ENCODE measurements at regions not wholly inside any gene's neighbourhood (a gene's known extent, or its start where the extent isn't known, plus 50 kb on each side); places are given as distances from the start of the nearest gene placed in this dataset.
A peak's percentile ranks its signal among the peaks of the same experiment; 100 is the strongest.
"Not testable (repeated sequence)": the region's sequence is repeated elsewhere in the genome, so short reads cannot be mapped to it uniquely, and the experiment has no call there.

DNA sequence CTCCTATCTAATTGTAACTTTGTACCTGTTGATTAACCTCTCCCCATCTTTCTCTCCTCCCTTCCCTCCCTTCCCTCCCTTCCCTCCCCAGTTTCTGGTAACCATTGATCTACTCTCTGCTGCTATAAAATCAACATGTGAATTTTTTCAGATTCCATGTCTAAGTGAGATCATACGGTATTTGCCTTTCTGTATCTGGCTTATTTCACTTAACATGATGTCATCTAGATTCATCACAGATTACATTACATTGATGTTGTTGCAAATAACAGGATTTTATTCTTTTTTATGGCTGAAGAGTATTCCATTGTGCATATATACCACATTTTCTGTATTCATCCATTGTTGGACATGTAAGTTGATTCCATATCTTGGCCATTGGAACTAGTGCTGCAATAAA lies 68.0 kb upstream of the FBXO33 start:
- no peaks in the 10 kb centered on the region for H3K79me1 ChIP-seq (ENCODE audit: low read length)
- H3K36me3 ChIP-seq (ENCODE audit: control insufficient read depth in 1 of 2, insufficient read depth in 2 of 2, low read length in 2 of 2) = peaks cover 0 to 3% of the 10 kb centered on the region in 2 experiments
- H3K18ac ChIP-seq (ENCODE audit: low read length) = no peak overlapping the region
- no peak overlapping the region for H3K9ac ChIP-seq (ENCODE audit: low read length)
- no peak overlapping the region for H2BK120ac ChIP-seq (ENCODE audit: insufficient read depth, low read length, poor library complexity)
- H3K4me1 ChIP-seq (ENCODE audit: control insufficient read depth in 1 of 2, insufficient read depth in 2 of 2, low read length in 2 of 2) = no peaks in the 10 kb centered on the region
- H3K4me3 ChIP-seq (ENCODE audit: low read depth, low read length) = no peak overlapping the region
- H3K4me2 ChIP-seq (ENCODE audit: low read length) = no peak overlapping the region
- H3K79me2 ChIP-seq (ENCODE audit: control insufficient read depth, insufficient read depth, low read length, poor library complexity) = no peaks in the 10 kb centered on the region
- no peak overlapping the region for H4K91ac ChIP-seq (ENCODE audit: low read depth, low read length)
- no peak overlapping the region for H2AK5ac ChIP-seq (ENCODE audit: low read length)
- no peaks in the 10 kb centered on the region for H3K27me3 ChIP-seq (ENCODE audit: insufficient read depth, low read length)
- peaks cover 8% of the 10 kb centered on the region for H3K9me3 ChIP-seq (ENCODE audit: insufficient read depth, low read depth, low read length)
- no peak for DNase-seq
- no peak overlapping the region for H4K12ac ChIP-seq (ENCODE audit: low read depth, low read length)
- H3K23ac ChIP-seq (ENCODE audit: low read length) = no peak overlapping the region
- no peak overlapping the region for H2AFZ ChIP-seq (ENCODE audit: insufficient read depth, low read length, poor library complexity)
- H2BK5ac ChIP-seq (ENCODE audit: low read depth, low read length, poor library complexity) = no peak overlapping the region
- no peak overlapping the region for H2BK12ac ChIP-seq (ENCODE audit: low read length)
- no peak overlapping the region for H3K14ac ChIP-seq (ENCODE audit: low read length)
- H3K4ac ChIP-seq (ENCODE audit: low read depth, low read length) = no peak overlapping the region
- WGBS (ENCODE audit: extremely low coverage, insufficient coverage, insufficient read length) = no CpG with 5 or more reads among the region's 1 CpG
- no peak overlapping the region for H4K8ac ChIP-seq (ENCODE audit: low read depth, low read length)
- H3K27ac ChIP-seq (ENCODE audit: low read depth, low read length) = no peak overlapping the region

DNA sequence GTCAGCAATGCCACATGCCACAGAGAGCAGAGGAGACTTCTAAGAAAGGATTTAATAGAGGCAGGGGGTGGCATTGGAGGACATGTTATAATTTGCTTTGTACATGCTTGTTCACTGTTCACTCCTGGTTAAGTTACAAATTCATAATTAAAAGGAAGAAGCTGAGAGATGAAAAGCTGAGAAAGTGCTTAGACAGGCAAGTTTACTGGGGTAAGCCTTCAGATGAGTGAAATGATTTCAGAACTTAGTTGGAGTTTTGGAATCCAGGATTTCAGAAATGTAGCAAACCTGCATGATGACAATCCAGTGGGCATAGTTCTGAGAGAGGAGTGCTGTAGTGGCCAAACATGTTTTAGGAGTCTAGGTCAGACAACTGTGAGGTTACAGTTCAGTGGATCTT lies 67.3 kb upstream of the FBXO33 start:
- Histone ChIP-seq H3K9me3 (ENCODE audit: insufficient read depth, low read depth, low read length) (peaks cover 8% of the 10 kb centered on the region), H4K91ac (ENCODE audit: low read depth, low read length) (no peak overlapping the region), H3K4me1 (ENCODE audit: control insufficient read depth in 1 of 2, insufficient read depth in 2 of 2, low read length in 2 of 2) (no peaks in the 10 kb centered on the region), H3K79me2 (ENCODE audit: control insufficient read depth, insufficient read depth, low read length, poor library complexity) (no peaks in the 10 kb centered on the region), H3K4ac (ENCODE audit: low read depth, low read length) (no peak overlapping the region), H3K27ac (ENCODE audit: low read depth, low read length) (no peak overlapping the region), H3K14ac (ENCODE audit: low read length) (no peak overlapping the region), H2AFZ (ENCODE audit: insufficient read depth, low read length, poor library complexity) (no peak overlapping the region), H3K23ac (ENCODE audit: low read length) (no peak overlapping the region), H3K4me3 (ENCODE audit: low read depth, low read length) (no peak overlapping the region), H3K18ac (ENCODE audit: low read length) (no peak overlapping the region), H2AK5ac (ENCODE audit: low read length) (no peak overlapping the region), H3K79me1 (ENCODE audit: low read length) (no peaks in the 10 kb centered on the region), H4K8ac (ENCODE audit: low read depth, low read length) (no peak overlapping the region), H3K27me3 (ENCODE audit: insufficient read depth, low read length) (no peaks in the 10 kb centered on the region), H4K12ac (ENCODE audit: low read depth, low read length) (no peak overlapping the region), H2BK12ac (ENCODE audit: low read length) (no peak overlapping the region), H2BK5ac (ENCODE audit: low read depth, low read length, poor library complexity) (no peak overlapping the region), H3K4me2 (ENCODE audit: low read length) (no peak overlapping the region), H2BK120ac (ENCODE audit: insufficient read depth, low read length, poor library complexity) (no peak overlapping the region), H3K9ac (ENCODE audit: low read length) (no peak overlapping the region), H3K36me3 (ENCODE audit: control insufficient read depth in 1 of 2, insufficient read depth in 2 of 2, low read length in 2 of 2) (peaks cover 0 to 3% of the 10 kb centered on the region in 2 experiments)
- DNase-seq = peak; percentile 38 to 68

DNA sequence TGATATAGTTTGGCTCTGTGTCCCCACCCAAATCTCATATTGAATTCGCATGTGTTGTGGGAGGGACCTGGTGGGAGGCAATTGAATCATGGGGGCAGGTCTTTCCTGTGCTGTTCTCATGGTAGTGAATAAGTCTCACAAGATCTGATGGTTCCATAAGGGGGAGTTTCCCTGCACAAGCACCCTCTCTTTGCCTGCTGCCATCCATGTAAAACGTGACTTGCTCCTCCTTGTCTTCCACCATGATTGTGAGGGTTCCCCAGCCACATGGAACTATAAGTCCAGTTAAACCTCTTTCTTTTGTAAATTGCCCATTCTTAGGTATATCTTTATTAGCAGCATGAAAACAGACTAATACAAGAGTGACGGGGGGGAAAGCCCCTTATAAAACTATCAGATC lies 65.4 kb upstream of the FBXO33 start:
- not testable (repeated sequence) for H3K4ac ChIP-seq (ENCODE audit: low read depth, low read length); H2AFZ ChIP-seq (ENCODE audit: insufficient read depth, low read length, poor library complexity); H3K9ac ChIP-seq (ENCODE audit: low read length); H3K27ac ChIP-seq (ENCODE audit: low read depth, low read length); H3K36me3 ChIP-seq (ENCODE audit: control insufficient read depth in 1 of 2, insufficient read depth in 2 of 2, low read length in 2 of 2); H3K9me3 ChIP-seq (ENCODE audit: insufficient read depth, low read depth, low read length); H3K27me3 ChIP-seq (ENCODE audit: insufficient read depth, low read length); H4K8ac ChIP-seq (ENCODE audit: low read depth, low read length); H3K23ac ChIP-seq (ENCODE audit: low read length); H3K4me1 ChIP-seq (ENCODE audit: control insufficient read depth in 1 of 2, insufficient read depth in 2 of 2, low read length in 2 of 2); H4K12ac ChIP-seq (ENCODE audit: low read depth, low read length); H2BK120ac ChIP-seq (ENCODE audit: insufficient read depth, low read length, poor library complexity); H3K79me2 ChIP-seq (ENCODE audit: control insufficient read depth, insufficient read depth, low read length, poor library complexity); DNase-seq; H3K4me2 ChIP-seq (ENCODE audit: low read length); H3K4me3 ChIP-seq (ENCODE audit: low read depth, low read length); H2BK5ac ChIP-seq (ENCODE audit: low read depth, low read length, poor library complexity); H2AK5ac ChIP-seq (ENCODE audit: low read length); H3K79me1 ChIP-seq (ENCODE audit: low read length); H3K14ac ChIP-seq (ENCODE audit: low read length); H3K18ac ChIP-seq (ENCODE audit: low read length); H2BK12ac ChIP-seq (ENCODE audit: low read length); H4K91ac ChIP-seq (ENCODE audit: low read depth, low read length)
- no CpG with 5 or more reads among the region's 3 CpGs for WGBS (ENCODE audit: extremely low coverage, insufficient coverage, insufficient read length)

DNA sequence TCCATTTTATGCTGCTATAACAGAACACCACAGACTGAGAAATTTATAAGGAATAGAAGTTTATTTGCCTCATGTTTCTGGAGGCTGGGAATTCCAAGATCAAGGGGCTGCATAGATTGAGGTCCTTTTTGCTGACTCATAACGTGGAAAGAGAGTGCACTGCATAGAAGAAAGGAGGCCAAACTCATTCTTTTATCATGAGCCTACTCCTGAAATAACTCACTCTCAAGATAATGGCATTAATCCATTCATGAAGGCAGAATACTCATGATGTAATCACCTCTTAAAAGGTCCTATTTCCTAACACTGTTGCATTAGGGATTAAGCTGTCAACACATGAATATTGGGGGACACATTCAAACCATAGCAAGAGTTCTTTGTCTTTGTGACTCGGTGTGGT lies 60.0 kb upstream of the FBXO33 start:
- H3K4me3 ChIP-seq (ENCODE audit: low read depth, low read length) = no peak overlapping the region
- no peaks in the 10 kb centered on the region for H3K79me1 ChIP-seq (ENCODE audit: low read length)
- H3K4me1 ChIP-seq (ENCODE audit: control insufficient read depth in 1 of 2, insufficient read depth in 2 of 2, low read length in 2 of 2) = no peaks in the 10 kb centered on the region
- H3K4me2 ChIP-seq (ENCODE audit: low read length) = peak overlapping the region; percentile 27
- no peak overlapping the region for H2BK5ac ChIP-seq (ENCODE audit: low read depth, low read length, poor library complexity)
- H4K91ac ChIP-seq (ENCODE audit: low read depth, low read length) = no peak overlapping the region
- H2AFZ ChIP-seq (ENCODE audit: insufficient read depth, low read length, poor library complexity) = no peak overlapping the region
- H4K8ac ChIP-seq (ENCODE audit: low read depth, low read length) = no peak overlapping the region
- no CpG with 5 or more reads among the region's 2 CpGs for WGBS (ENCODE audit: extremely low coverage, insufficient coverage, insufficient read length)
- no peak overlapping the region for H3K14ac ChIP-seq (ENCODE audit: low read length)
- H4K12ac ChIP-seq (ENCODE audit: low read depth, low read length) = no peak overlapping the region
- no peaks in the 10 kb centered on the region for H3K79me2 ChIP-seq (ENCODE audit: control insufficient read depth, insufficient read depth, low read length, poor library complexity)
- H3K9ac ChIP-seq (ENCODE audit: low read length) = no peak overlapping the region
- peak in 1 of 2 donors; percentile 63 for DNase-seq
- no peak overlapping the region for H3K23ac ChIP-seq (ENCODE audit: low read length)
- no peak overlapping the region for H3K18ac ChIP-seq (ENCODE audit: low read length)
- no peak overlapping the region for H2BK120ac ChIP-seq (ENCODE audit: insufficient read depth, low read length, poor library complexity)
- no peak overlapping the region for H3K27ac ChIP-seq (ENCODE audit: low read depth, low read length)
- H3K36me3 ChIP-seq (ENCODE audit: control insufficient read depth in 1 of 2, insufficient read depth in 2 of 2, low read length in 2 of 2) = peaks cover 0 to 3% of the 10 kb centered on the region in 2 experiments
- H3K9me3 ChIP-seq (ENCODE audit: insufficient read depth, low read depth, low read length) = peaks cover 8% of the 10 kb centered on the region
- no peak overlapping the region for H3K4ac ChIP-seq (ENCODE audit: low read depth, low read length)
- no peak overlapping the region for H2BK12ac ChIP-seq (ENCODE audit: low read length)
- no peak overlapping the region for H2AK5ac ChIP-seq (ENCODE audit: low read length)
- no peaks in the 10 kb centered on the region for H3K27me3 ChIP-seq (ENCODE audit: insufficient read depth, low read length)

Measured in trophoblast cell (in vitro differentiated cells and primary cell).